Body of pancreas (tissue), 4 donors: ENCODE measurements at regions not wholly inside any gene's neighbourhood (a gene's known extent, or its start where the extent isn't known, plus 50 kb on each side); places are given as distances from the start of the nearest gene placed in this dataset.

Experiments
- ATAC-seq: fragments of 150-250 bp; one replicate; pipeline ENCODE4 v1.9.1; 2016
- DNase-seq, 4 donors: peaks; one replicate each; pipeline ENCODE4 v3.0.0-alpha.2; 2019
- H3K27ac ChIP-seq, 4 donors: fragments of 200-600 bp; sonication (generic); 1 replicate in 3 of 4; 2 replicates in 1 of 4; pipeline versions ENCODE4 v1.5.1 to v1.6.1; 2016 to 2019; ENCODE audit warnings: mild to moderate bottlenecking in 1 of 4, mixed read lengths in 1 of 4, moderate library complexity in 1 of 4
- H3K27me3 ChIP-seq, 2 donors: fragments of 200-600 bp; sonication (generic); one replicate each; pipeline ENCODE4 v1.6.0; 2016; ENCODE audit warnings: mild to moderate bottlenecking in 1 of 2
- H3K36me3 ChIP-seq, 2 donors: fragments of 200-600 bp; sonication (generic); replicated peaks in 1 of 2; 2 replicates each; pipeline ENCODE4 v1.5.1; 2016; ENCODE audit warnings: low read depth in 2 of 2; ENCODE audit not compliant: insufficient read depth in 1 of 2
- H3K4me1 ChIP-seq: fragments of 200-600 bp; sonication (generic); one replicate; pipeline ENCODE4 v1.6.0; 2016
- H3K4me3 ChIP-seq, 2 donors: fragments of 200-600 bp; sonication (generic); 1 replicate in 1 of 2; 2 replicates in 1 of 2; pipeline ENCODE4 v1.5.1; 2016 to 2019
- H3K9me3 ChIP-seq, 3 donors: fragments of 200-600 bp; sonication (generic); 1 replicate in 2 of 3; 2 replicates in 1 of 3; pipeline ENCODE4 v1.5.1; 2016
- CTCF ChIP-seq, 7 experiments: fragments of 450-650 bp in 4 of 7; fragments of 200-600 bp in 3 of 7; sonication (generic) in 3 of 7; IDR thresholded peaks; one replicate each; pipeline ENCODE4 v1.5.1; 2016 to 2019; ENCODE audit warnings: antibody characterized with exemption in 7 of 7
- POLR2A ChIP-seq, 3 donors: fragments of 450-650 bp; IDR thresholded peaks; one replicate each; pipeline ENCODE4 v1.6.1; 2016; ENCODE audit warnings: antibody characterized with exemption in 3 of 3, mild to moderate bottlenecking in 2 of 3
- WGBS, 2 donors: methylation state at CpG; one replicate each; pipeline ENCODE4 v1.1.5; 2017; 5-methylcytosine and 5-hydroxymethylcytosine counted together
- intact Hi-C: fragments of 100-400 bp; cut with DNase I; formaldehyde crosslinking; loops from one replicate; pipeline ENCODE4 v1.15.1; 2023

GRCh38 chr10:60687679-60688078 is 90.6 kb upstream of the CDK1 start:
- Histone ChIP-seq H3K27me3 (no peaks in the 10 kb centered on the region), H3K4me1 (no peaks in the 10 kb centered on the region), H3K27ac (no peak overlapping the region), H3K4me3 (no peak overlapping the region), H3K9me3 (no peaks in the 10 kb centered on the region), H3K36me3 (no peaks in the 10 kb centered on the region)
- TF ChIP-seq POLR2A (IDR thresholded peaks at IDR 0.05) (no peak), CTCF (IDR thresholded peaks at IDR 0.05) (no peak)
- DNase-seq (no peak), ATAC-seq (no peak)
- intact Hi-C loops: no loop called here

- no peaks in the 10 kb centered on the region for H3K27me3 ChIP-seq
- no peak overlapping the region for H3K4me3 ChIP-seq
- no peaks in the 10 kb centered on the region for H3K36me3 ChIP-seq
- intact Hi-C loops: no loop called here
- 88 to 92% methylated on average over 15 of the region's 15 CpGs for WGBS, 2 donors
- no peak for ATAC-seq
- no peaks in the 10 kb centered on the region for H3K4me1 ChIP-seq
- no peak overlapping the region for H3K27ac ChIP-seq
- TF ChIP-seq POLR2A (IDR thresholded peaks at IDR 0.05) (no peak), CTCF (IDR thresholded peaks at IDR 0.05) (no peak)
- H3K9me3 ChIP-seq: no peaks in the 10 kb centered on the region
- DNase-seq: no peak
Measured at GRCh38 chr10:60684091-60684490, 94.2 kb upstream of the CDK1 start.

GRCh38 chr10:60681103-60681502 is 97.2 kb upstream of the CDK1 start:
- ATAC-seq: no peak
- H3K36me3 ChIP-seq: no peaks in the 10 kb centered on the region
- H3K4me3 ChIP-seq: no peak overlapping the region
- H3K27ac ChIP-seq: no peak overlapping the region
- no peaks in the 10 kb centered on the region for H3K27me3 ChIP-seq
- DNase-seq: no peak
- no peak for TF ChIP-seq POLR2A (IDR thresholded peaks at IDR 0.05)
- no peaks in the 10 kb centered on the region for H3K9me3 ChIP-seq
- intact Hi-C loops: no loop called here
- WGBS, 2 donors: 71 to 76% methylated on average over 2 of the region's 2 CpGs
- peaks cover 14% of the 10 kb centered on the region for H3K4me1 ChIP-seq

GRCh38 chr10:60679388-60679990 is 98.8 kb upstream of the CDK1 start:
- Histone ChIP-seq H3K4me1 (peaks cover 14% of the 10 kb centered on the region), H3K36me3 (no peaks in the 10 kb centered on the region), H3K27me3 (no peaks in the 10 kb centered on the region), H3K27ac (no peak overlapping the region), H3K4me3 (no peak overlapping the region), H3K9me3 (no peaks in the 10 kb centered on the region)
- intact Hi-C loops: no loop called here
- DNase-seq (no peak), ATAC-seq (no peak)
- TF ChIP-seq CTCF (IDR thresholded peaks at IDR 0.05) (no peak), POLR2A (IDR thresholded peaks at IDR 0.05) (no peak)
- WGBS, 2 donors: 89% methylated on average over 10 of the region's 10 CpGs

- Histone ChIP-seq H3K4me3 (no peak overlapping the region), H3K27me3 (no peaks in the 10 kb centered on the region), H3K27ac (no peak overlapping the region), H3K36me3 (no peaks in the 10 kb centered on the region), H3K9me3 (no peaks in the 10 kb centered on the region), H3K4me1 (peaks cover 14% of the 10 kb centered on the region)
- 90 to 95% methylated on average over 4 of the region's 4 CpGs for WGBS, 2 donors
- intact Hi-C loops: no loop called here
- ATAC-seq (no peak), DNase-seq (no peak)
- TF ChIP-seq CTCF (IDR thresholded peaks at IDR 0.05) (no peak), POLR2A (IDR thresholded peaks at IDR 0.05) (no peak)
Measured at GRCh38 chr10:60678978-60679377, 99.3 kb upstream of the CDK1 start.
